ENCODE measurements at regions not wholly inside any gene's neighbourhood (a gene's known extent, or its start where the extent isn't known, plus 50 kb on each side); places are given as distances from the start of the nearest gene placed in this dataset.

DNA sequence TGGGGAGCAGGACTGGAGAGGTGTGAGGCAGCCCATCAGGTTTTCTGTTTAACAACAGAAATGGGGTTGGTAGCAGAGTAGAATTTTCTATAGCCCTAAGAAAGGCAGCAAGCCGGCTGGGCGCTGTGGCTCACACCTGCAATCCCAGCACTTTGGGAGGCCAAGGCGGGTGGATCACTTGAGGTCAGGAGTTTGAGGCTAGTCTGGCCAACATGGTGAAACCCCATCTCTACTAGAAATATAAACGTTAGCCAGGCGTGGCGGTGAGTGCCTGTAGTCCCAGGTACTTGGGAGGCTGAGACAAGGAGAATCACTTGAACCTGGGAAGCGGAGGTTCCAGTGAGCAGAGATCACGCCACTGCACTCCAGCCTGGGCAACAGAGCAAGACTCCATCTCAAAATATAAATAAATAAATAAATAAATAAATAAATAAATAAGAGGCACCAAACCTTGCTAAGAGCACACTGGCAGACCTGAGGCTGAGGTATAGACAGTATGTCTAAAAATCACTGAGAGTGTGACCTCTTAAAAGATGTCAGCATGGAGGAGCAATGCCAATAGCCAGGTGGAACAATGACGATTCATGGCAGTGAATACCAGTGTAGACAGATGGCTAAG lies 115.6 kb downstream of the SLC38A4 start (continued):
- TF ChIP-seq RAD21 (IDR thresholded peaks at IDR 0.05 in 1 of 2, conservative IDR thresholded peaks at IDR 0.05 in 1 of 2; ENCODE audit: low read depth in 2 of 2, low read length in 2 of 2) (no peak), CBX8 (IDR thresholded peaks at IDR 0.05; ENCODE audit: borderline replicate concordance, low read depth, low read length) (no peak), TAF1 (IDR thresholded peaks at IDR 0.05; ENCODE audit: low read depth, low read length) (no peak), RFX5 (IDR thresholded peaks at IDR 0.05; ENCODE audit: borderline replicate concordance, low read depth, low read length) (no peak)
